Esophagus muscularis mucosa (tissue), 4 donors: ENCODE measurements at regions not wholly inside any gene's neighbourhood (a gene's known extent, or its start where the extent isn't known, plus 50 kb on each side); places are given as distances from the start of the nearest gene placed in this dataset.

Source experiments
- DNase-seq: peaks from one replicate; pipeline ENCODE4 v3.0.0-alpha.2; 2017; ENCODE audit errors: extremely low spot score
- H3K27ac ChIP-seq, 4 donors: fragments of 200-600 bp; sonication (generic); replicated peaks in 1 of 4; 1 replicate in 3 of 4; 2 replicates in 1 of 4; pipeline ENCODE4 v1.5.1; 2016 to 2019; ENCODE audit warnings: mild to moderate bottlenecking in 1 of 4
- H3K27me3 ChIP-seq, 4 donors: fragments of 200-600 bp; sonication (generic); one replicate each; pipeline versions ENCODE4 v1.5.1 to v1.6.0; 2016 to 2019
- H3K36me3 ChIP-seq, 4 donors: fragments of 200-600 bp; sonication (generic); one replicate each; pipeline ENCODE4 v1.5.1; 2016 to 2019
- H3K4me1 ChIP-seq, 4 donors: fragments of 200-600 bp; sonication (generic); one replicate each; pipeline ENCODE4 v1.5.1; 2016 to 2019
- H3K4me3 ChIP-seq, 4 donors: fragments of 200-600 bp; sonication (generic); 1 replicate in 2 of 4; 2 replicates in 2 of 4; pipeline ENCODE4 v1.5.1; 2016 to 2019; ENCODE audit warnings: mild to moderate bottlenecking in 4 of 4, moderate library complexity in 1 of 4
- H3K9me3 ChIP-seq, 4 donors: fragments of 200-600 bp; sonication (generic); 1 replicate in 3 of 4; 2 replicates in 1 of 4; pipeline ENCODE4 v1.5.1; 2016 to 2019
- EP300 ChIP-seq: sonication (generic); formaldehyde crosslinking; IDR thresholded peaks from one replicate; pipeline ENCODE4 v1.6.1; 2017; ENCODE audit warnings: antibody characterized with exemption
- POLR2A ChIP-seq: fragments of 450-650 bp; IDR thresholded peaks from one replicate; pipeline ENCODE4 v1.6.1; 2017; ENCODE audit warnings: antibody characterized with exemption, moderate library complexity, mild to moderate bottlenecking, low read depth
- POLR2AphosphoS5 ChIP-seq, 2 donors: sonication (generic); formaldehyde crosslinking; IDR thresholded peaks; one replicate each; pipeline ENCODE4 v1.6.1; 2017; ENCODE audit warnings: antibody characterized with exemption in 2 of 2
- WGBS: methylation state at CpG from one replicate; pipeline ENCODE4 v1.1.5; 2018; 5-methylcytosine and 5-hydroxymethylcytosine counted together
- intact Hi-C: fragments of 100-400 bp; cut with DNase I; formaldehyde crosslinking; loops from one replicate; pipeline ENCODE4 v1.15.1; 2023
- TF ChIP-seq, protein P1 (sequence below), 3 experiments: fragments of 200-600 bp in 2 of 3; fragments of 450-650 bp in 1 of 3; sonication (generic) in 2 of 3; IDR thresholded peaks; one replicate each; pipeline ENCODE4 v1.5.1; 2017 to 2019; ENCODE audit warnings: antibody characterized with exemption in 3 of 3, mild to moderate bottlenecking in 2 of 3, moderate library complexity in 1 of 3

DNA sequence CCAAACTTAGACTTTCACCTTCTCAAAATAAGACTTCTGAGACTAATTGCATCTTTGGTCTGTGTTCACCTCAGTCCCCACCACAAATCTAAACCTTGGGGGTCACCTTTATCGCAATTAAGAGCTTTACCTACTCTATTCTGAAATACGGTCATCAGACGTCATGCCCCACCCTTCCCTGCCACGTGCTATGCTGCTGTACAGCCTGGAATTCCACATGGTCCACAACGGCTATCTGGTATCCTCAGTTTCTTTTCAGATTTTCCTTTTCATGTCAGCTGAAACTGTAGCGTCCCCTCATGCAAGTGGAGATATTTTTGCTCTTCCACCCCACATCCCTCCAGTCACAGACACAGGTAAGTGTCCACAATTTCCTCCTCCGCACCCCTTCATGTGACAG lies 511.1 kb downstream of the DIRAS2 start:
- DNase-seq = no peak
- no peak overlapping the region for H3K27ac ChIP-seq
- no peaks in the 10 kb centered on the region for H3K36me3 ChIP-seq
- WGBS = 91% methylated on average over 7 of the region's 7 CpGs
- H3K4me3 ChIP-seq = no peak overlapping the region
- H3K27me3 ChIP-seq = peaks cover 0 to 4% (median 0%) of the 10 kb centered on the region in 4 donors
- intact Hi-C loops = no loop called here
- H3K9me3 ChIP-seq = no peaks in the 10 kb centered on the region
- no peak for TF ChIP-seq POLR2A
- TF ChIP-seq, protein P1, sequence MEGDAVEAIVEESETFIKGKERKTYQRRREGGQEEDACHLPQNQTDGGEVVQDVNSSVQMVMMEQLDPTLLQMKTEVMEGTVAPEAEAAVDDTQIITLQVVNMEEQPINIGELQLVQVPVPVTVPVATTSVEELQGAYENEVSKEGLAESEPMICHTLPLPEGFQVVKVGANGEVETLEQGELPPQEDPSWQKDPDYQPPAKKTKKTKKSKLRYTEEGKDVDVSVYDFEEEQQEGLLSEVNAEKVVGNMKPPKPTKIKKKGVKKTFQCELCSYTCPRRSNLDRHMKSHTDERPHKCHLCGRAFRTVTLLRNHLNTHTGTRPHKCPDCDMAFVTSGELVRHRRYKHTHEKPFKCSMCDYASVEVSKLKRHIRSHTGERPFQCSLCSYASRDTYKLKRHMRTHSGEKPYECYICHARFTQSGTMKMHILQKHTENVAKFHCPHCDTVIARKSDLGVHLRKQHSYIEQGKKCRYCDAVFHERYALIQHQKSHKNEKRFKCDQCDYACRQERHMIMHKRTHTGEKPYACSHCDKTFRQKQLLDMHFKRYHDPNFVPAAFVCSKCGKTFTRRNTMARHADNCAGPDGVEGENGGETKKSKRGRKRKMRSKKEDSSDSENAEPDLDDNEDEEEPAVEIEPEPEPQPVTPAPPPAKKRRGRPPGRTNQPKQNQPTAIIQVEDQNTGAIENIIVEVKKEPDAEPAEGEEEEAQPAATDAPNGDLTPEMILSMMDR (IDR thresholded peaks at IDR 0.05) = no peak
- no peak for TF ChIP-seq POLR2AphosphoS5 (IDR thresholded peaks at IDR 0.05)
- TF ChIP-seq EP300 = no peak
- no peaks in the 10 kb centered on the region for H3K4me1 ChIP-seq

DNA sequence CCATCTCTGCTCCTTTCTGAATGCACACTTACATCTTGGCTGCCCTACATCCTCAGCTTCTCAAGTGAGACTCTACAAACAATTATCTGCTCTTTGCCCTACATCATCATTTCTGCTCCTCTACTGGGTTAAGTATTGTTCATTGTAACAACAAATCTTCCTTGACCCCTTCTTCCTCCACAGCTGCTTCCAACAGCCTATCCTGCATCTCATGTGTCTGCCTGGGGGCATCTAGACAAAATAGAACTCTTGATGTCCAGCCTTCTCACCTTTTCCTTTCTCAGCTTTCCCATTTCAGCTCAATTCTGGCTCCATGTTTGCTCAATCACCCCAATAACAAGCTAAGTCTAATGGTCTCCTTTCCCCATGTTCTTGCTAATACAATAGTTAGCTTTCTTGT lies 509.8 kb downstream of the DIRAS2 start:
- TF ChIP-seq, protein P1 (IDR thresholded peaks at IDR 0.05) = no peak
- TF ChIP-seq POLR2AphosphoS5 (IDR thresholded peaks at IDR 0.05) (no peak), POLR2A (no peak), EP300 (no peak)
- intact Hi-C loops = no loop called here
- no peaks in the 10 kb centered on the region for H3K9me3 ChIP-seq
- no peaks in the 10 kb centered on the region for H3K4me1 ChIP-seq
- no peak overlapping the region for H3K4me3 ChIP-seq
- no peak overlapping the region for H3K27ac ChIP-seq
- no peaks in the 10 kb centered on the region for H3K36me3 ChIP-seq
- H3K27me3 ChIP-seq = peaks cover 0 to 4% (median 0%) of the 10 kb centered on the region in 4 donors
- no peak for DNase-seq

DNA sequence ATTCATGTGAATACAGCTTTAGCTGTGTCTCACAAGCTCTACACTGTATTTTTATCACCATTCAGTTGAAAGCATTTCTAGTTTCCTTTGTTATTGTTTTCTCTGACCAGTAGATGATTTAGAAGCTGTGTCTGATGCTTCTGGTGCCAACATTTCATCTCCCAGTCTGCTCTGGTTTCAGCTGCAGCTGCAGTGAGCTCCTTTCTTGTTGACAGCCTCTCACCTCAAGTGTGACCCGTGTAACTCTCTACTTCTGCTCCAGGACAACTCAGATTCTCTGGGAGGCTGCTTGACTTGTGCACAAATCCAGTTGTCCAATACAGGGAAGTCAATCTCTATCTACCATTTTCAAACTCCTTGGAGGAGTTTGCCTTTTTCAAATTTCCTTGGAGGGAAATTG lies 504.8 kb downstream of the DIRAS2 start:
- no peaks in the 10 kb centered on the region for H3K36me3 ChIP-seq
- no peak overlapping the region for H3K4me3 ChIP-seq
- H3K27me3 ChIP-seq = peaks cover 0 to 4% (median 0%) of the 10 kb centered on the region in 4 donors
- TF ChIP-seq POLR2AphosphoS5 (IDR thresholded peaks at IDR 0.05) (no peak), POLR2A (no peak), EP300 (no peak)
- TF ChIP-seq, protein P1 (IDR thresholded peaks at IDR 0.05) = no peak
- H3K27ac ChIP-seq = no peak overlapping the region
- DNase-seq = no peak
- WGBS = 46% methylated on average over 1 of the region's 1 CpG
- intact Hi-C loops = no loop called here
- H3K4me1 ChIP-seq = no peaks in the 10 kb centered on the region
- H3K9me3 ChIP-seq = no peaks in the 10 kb centered on the region

DNA sequence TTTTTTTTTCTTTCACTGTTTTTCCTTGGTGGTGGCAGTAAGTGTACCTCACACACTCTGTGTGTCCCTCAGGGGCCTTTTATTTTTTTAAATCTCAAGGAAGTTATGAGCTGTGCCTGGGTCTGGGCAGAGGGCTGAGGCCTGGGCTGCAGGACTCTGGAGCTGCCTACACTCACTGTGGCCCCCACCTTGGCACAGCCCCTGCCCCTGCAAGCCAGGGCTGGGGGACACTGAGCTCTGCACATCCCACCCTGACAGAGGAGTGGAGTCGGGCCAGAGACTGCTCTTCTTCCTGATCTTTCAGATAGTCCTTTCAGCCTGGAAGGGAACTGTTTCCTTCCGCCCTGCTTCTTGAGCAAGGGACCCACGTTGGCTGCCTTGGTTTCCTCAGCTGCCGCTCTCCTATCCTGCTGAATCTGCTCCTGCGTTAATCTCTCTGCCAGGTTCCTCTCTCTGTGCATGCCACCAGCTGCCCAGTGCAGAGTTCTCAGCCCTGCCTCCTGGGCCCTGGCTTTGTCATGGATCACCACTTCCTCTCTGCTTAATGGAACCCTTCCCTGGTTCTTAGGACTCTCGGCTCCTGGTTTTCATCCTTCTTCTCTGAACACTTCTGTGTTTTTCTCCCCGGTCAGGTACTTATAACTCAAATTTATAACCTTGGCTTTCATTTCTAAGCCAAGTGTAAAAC lies 502.3 kb downstream of the DIRAS2 start:
- intact Hi-C loops = loop anchor here (10.0 kb wide), 1 partner anchor 735 kb away; no protein-coding TSS in a partner anchor

More for the DNA sequence above, 502.3 kb downstream of the DIRAS2 start:
- H3K36me3 ChIP-seq = no peaks in the 10 kb centered on the region
- H3K27ac ChIP-seq = no peak overlapping the region
- TF ChIP-seq, protein P1 (IDR thresholded peaks at IDR 0.05) = no peak
- TF ChIP-seq EP300 (no peak), POLR2AphosphoS5 (IDR thresholded peaks at IDR 0.05) (no peak), POLR2A (no peak)
- no peaks in the 10 kb centered on the region for H3K4me1 ChIP-seq
- H3K27me3 ChIP-seq = peaks cover 0 to 4% (median 0%) of the 10 kb centered on the region in 4 donors
- DNase-seq = no peak
- H3K4me3 ChIP-seq = no peak overlapping the region
- no peaks in the 10 kb centered on the region for H3K9me3 ChIP-seq
- WGBS = 81% methylated on average over 6 of the region's 7 CpGs
